ENCODE measurements at regions not wholly inside any gene's neighbourhood (a gene's known extent, or its start where the extent isn't known, plus 50 kb on each side); places are given as distances from the start of the nearest gene placed in this dataset.

DNA sequence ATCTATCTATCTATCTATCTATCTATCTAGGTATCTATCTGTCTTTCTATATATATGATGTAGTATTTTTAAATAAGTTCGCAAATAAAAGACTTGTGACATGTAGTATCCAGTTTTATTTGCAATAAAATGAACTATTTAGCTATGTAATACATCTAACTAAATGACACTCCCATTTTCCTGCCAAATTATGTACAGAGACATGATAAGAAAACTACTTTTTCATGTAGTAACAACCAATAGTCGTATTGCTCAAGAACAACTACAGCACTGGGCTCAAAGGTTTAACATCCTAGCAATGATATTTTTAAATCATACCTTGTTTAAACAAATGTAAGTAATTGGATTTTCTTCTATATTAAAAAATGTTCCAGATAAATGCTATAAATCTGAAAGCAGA, 55.5 kb upstream of the FLRT2 start:
- H3K4me1 Mint-ChIP-seq (ENCODE audit: low read depth) = no peaks in the 10 kb centered on the region
- no peak overlapping the region for H3K4me3 ChIP-seq (ENCODE audit: low read length)
- H3K27me3 ChIP-seq (ENCODE audit: control insufficient read depth in 1 of 2, insufficient read depth in 2 of 2, low read length in 2 of 2) = no peaks in the 10 kb centered on the region
- DNase-seq (no peak), ATAC-seq (ENCODE audit: poor library complexity) (no peak)
- H3K36me3 ChIP-seq (ENCODE audit: insufficient read depth, low read length) = no peaks in the 10 kb centered on the region
- no peaks in the 10 kb centered on the region for H3K27me3 Mint-ChIP-seq
- H3K9me3 Mint-ChIP-seq = no peaks in the 10 kb centered on the region
- H3K9me3 ChIP-seq (ENCODE audit: control insufficient read depth in 1 of 2, insufficient read depth in 1 of 2, low read length in 2 of 2) = peaks cover 0 to 6% of the 10 kb centered on the region in 2 experiments
- H3K4me3 Mint-ChIP-seq = no peak overlapping the region
- intact Hi-C loops (cut with DNase I, micrococcal nuclease) = no loop called here
- no peak overlapping the region for H3K27ac ChIP-seq (ENCODE audit: low read depth in 1 of 2, low read length in 2 of 2)
- TF ChIP-seq, protein P1, sequence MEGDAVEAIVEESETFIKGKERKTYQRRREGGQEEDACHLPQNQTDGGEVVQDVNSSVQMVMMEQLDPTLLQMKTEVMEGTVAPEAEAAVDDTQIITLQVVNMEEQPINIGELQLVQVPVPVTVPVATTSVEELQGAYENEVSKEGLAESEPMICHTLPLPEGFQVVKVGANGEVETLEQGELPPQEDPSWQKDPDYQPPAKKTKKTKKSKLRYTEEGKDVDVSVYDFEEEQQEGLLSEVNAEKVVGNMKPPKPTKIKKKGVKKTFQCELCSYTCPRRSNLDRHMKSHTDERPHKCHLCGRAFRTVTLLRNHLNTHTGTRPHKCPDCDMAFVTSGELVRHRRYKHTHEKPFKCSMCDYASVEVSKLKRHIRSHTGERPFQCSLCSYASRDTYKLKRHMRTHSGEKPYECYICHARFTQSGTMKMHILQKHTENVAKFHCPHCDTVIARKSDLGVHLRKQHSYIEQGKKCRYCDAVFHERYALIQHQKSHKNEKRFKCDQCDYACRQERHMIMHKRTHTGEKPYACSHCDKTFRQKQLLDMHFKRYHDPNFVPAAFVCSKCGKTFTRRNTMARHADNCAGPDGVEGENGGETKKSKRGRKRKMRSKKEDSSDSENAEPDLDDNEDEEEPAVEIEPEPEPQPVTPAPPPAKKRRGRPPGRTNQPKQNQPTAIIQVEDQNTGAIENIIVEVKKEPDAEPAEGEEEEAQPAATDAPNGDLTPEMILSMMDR (IDR thresholded peaks at IDR 0.05) = no peak
- no peaks in the 10 kb centered on the region for H3K4me1 ChIP-seq (ENCODE audit: insufficient read depth, low read length)
- H3K36me3 Mint-ChIP-seq (ENCODE audit: low read depth) = no peaks in the 10 kb centered on the region
- ChIA-PET CTCF (no interaction called here), POLR2A (no interaction called here)
- H3K27ac Mint-ChIP-seq = no peak overlapping the region

DNA sequence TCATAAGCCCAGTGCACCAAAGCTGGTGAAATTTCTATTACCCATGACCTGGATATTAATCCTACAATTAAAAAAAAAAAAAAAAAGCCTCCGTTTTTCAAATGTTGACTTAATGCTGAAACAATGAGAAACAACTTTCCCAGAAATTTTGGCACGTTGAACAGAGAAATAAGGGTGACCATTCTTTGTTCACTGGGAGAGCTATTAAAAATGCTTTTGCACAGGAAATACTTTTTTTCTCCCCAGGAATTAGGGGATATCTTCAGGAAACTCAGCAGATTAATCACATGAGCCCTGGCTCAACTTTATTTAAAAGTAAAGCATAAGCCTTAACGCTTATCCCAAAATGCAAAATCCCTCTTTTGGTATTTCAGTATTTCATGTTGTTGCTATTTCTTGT, 54.8 kb upstream of the FLRT2 start:
- CTCF ChIA-PET = no interaction called here
- no peaks in the 10 kb centered on the region for H3K27me3 Mint-ChIP-seq
- H3K4me3 Mint-ChIP-seq = no peak overlapping the region
- Histone ChIP-seq H3K36me3 (ENCODE audit: insufficient read depth, low read length) (no peaks in the 10 kb centered on the region), H3K9me3 (ENCODE audit: control insufficient read depth in 1 of 2, insufficient read depth in 1 of 2, low read length in 2 of 2) (peaks cover 0 to 6% of the 10 kb centered on the region in 2 experiments), H3K4me1 (ENCODE audit: insufficient read depth, low read length) (no peaks in the 10 kb centered on the region), H3K27ac (ENCODE audit: low read depth in 1 of 2, low read length in 2 of 2) (no peak overlapping the region), H3K27me3 (ENCODE audit: control insufficient read depth in 1 of 2, insufficient read depth in 2 of 2, low read length in 2 of 2) (no peaks in the 10 kb centered on the region), H3K4me3 (ENCODE audit: low read length) (no peak overlapping the region)
- no peaks in the 10 kb centered on the region for H3K9me3 Mint-ChIP-seq
- no peak overlapping the region for H3K27ac Mint-ChIP-seq
- DNase-seq = no peak
- POLR2A ChIA-PET = no interaction called here
- TF ChIP-seq, protein P1 (IDR thresholded peaks at IDR 0.05) = no peak
- H3K36me3 Mint-ChIP-seq (ENCODE audit: low read depth) = no peaks in the 10 kb centered on the region
- intact Hi-C loops (cut with DNase I, micrococcal nuclease) = no loop called here
- H3K4me1 Mint-ChIP-seq (ENCODE audit: low read depth) = no peaks in the 10 kb centered on the region
- ATAC-seq (ENCODE audit: poor library complexity) = no peak

DNA sequence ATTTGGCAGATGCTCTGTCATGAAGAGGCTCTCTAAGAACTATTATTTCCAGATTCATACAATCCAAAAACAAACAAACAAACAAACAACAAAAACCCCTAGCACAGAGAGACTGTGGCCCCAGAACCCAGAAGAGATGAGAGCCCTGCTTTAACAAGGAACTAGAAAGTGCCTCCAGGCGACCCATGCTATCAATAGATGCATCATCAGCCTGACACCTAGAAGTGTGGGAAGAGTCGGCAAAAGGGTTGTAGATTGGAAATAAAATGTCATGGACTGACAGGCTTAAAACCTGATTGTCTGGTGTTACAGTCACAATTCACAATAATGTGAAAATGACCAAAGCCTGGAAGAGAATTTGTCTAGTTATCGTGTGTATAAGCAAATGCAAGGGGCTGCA, 50.6 kb upstream of the FLRT2 start:
- intact Hi-C loops (cut with DNase I, micrococcal nuclease) = no loop called here
- no peak overlapping the region for H3K27ac ChIP-seq (ENCODE audit: low read depth in 1 of 2, low read length in 2 of 2)
- no peaks in the 10 kb centered on the region for H3K4me1 ChIP-seq (ENCODE audit: insufficient read depth, low read length)
- TF ChIP-seq, protein P1 (IDR thresholded peaks at IDR 0.05) = no peak
- peaks cover 0 to 6% of the 10 kb centered on the region in 2 experiments for H3K9me3 ChIP-seq (ENCODE audit: control insufficient read depth in 1 of 2, insufficient read depth in 1 of 2, low read length in 2 of 2)
- Mint-ChIP-seq H3K36me3 (ENCODE audit: low read depth) (no peaks in the 10 kb centered on the region), H3K9me3 (no peaks in the 10 kb centered on the region), H3K4me1 (ENCODE audit: low read depth) (no peaks in the 10 kb centered on the region), H3K4me3 (no peak overlapping the region), H3K27ac (no peak overlapping the region), H3K27me3 (no peaks in the 10 kb centered on the region)
- H3K36me3 ChIP-seq (ENCODE audit: insufficient read depth, low read length) = no peaks in the 10 kb centered on the region
- DNase-seq (no peak), ATAC-seq (ENCODE audit: poor library complexity) (no peak)
- POLR2A ChIA-PET = no interaction called here
- CTCF ChIA-PET = no interaction called here
- H3K4me3 ChIP-seq (ENCODE audit: low read length) = no peak overlapping the region
- no peaks in the 10 kb centered on the region for H3K27me3 ChIP-seq (ENCODE audit: control insufficient read depth in 1 of 2, insufficient read depth in 2 of 2, low read length in 2 of 2)

Measured in CD4-positive, alpha-beta T cell (primary cell).